Neural cell (in vitro differentiated cells): ENCODE measurements at regions not wholly inside any gene's neighbourhood (a gene's known extent, or its start where the extent isn't known, plus 50 kb on each side); places are given as distances from the start of the nearest gene placed in this dataset.

Experiments
- EP300 ChIP-seq: fragments of 450-650 bp; conservative IDR thresholded peaks from 2 replicates; pipeline ENCODE4 v1.6.1; 2014; ENCODE audit warnings: antibody characterized with exemption, mild to moderate bottlenecking, moderate library complexity; ENCODE audit not compliant: poor library complexity, severe bottlenecking
- EZH2 ChIP-seq: fragments of 200-600, 300-800 bp; shearing (Covaris generic), sonication (generic); IDR thresholded peaks from 2 replicates; pipeline ENCODE4 v1.6.1; 2014; ENCODE audit warnings: antibody characterized with exemption, low read length, borderline replicate concordance, mild to moderate bottlenecking; ENCODE audit not compliant: insufficient read depth, poor library complexity, severe bottlenecking
- MXI1 ChIP-seq: fragments of 450-650 bp; conservative IDR thresholded peaks from 2 replicates; pipeline ENCODE4 v1.6.1; 2014; ENCODE audit warnings: antibody characterized with exemption, mild to moderate bottlenecking; ENCODE audit not compliant: poor library complexity, severe bottlenecking
- POLR2AphosphoS5 ChIP-seq: IDR thresholded peaks from 2 replicates; pipeline ENCODE4 v1.6.1; 2012
- RAD21 ChIP-seq: fragments of 450-650 bp; conservative IDR thresholded peaks from 2 replicates; pipeline ENCODE4 v1.6.1; 2014; ENCODE audit warnings: antibody characterized with exemption, mild to moderate bottlenecking, moderate library complexity
- REST ChIP-seq: IDR thresholded peaks from 2 replicates; pipeline ENCODE4 v1.6.1; 2012; ENCODE audit warnings: borderline replicate concordance
- SMC3 ChIP-seq: fragments of 450-650 bp; conservative IDR thresholded peaks from 2 replicates; pipeline ENCODE4 v1.6.1; 2014; ENCODE audit warnings: antibody characterized with exemption, mild to moderate bottlenecking, moderate library complexity; ENCODE audit not compliant: poor library complexity
- TAF1 ChIP-seq: IDR thresholded peaks from 2 replicates; pipeline ENCODE4 v1.6.1; 2012; ENCODE audit warnings: low read depth
- TF ChIP-seq, protein P1 (sequence below): fragments of 450-650 bp; IDR thresholded peaks from 2 replicates; pipeline ENCODE4 v1.5.1; 2014; ENCODE audit warnings: antibody characterized with exemption, mild to moderate bottlenecking, moderate library complexity; ENCODE audit not compliant: poor library complexity, severe bottlenecking

GRCh38 chr20:61115364-61116065 is 136.5 kb upstream of the CDH4 start:
- TF ChIP-seq, protein P1, sequence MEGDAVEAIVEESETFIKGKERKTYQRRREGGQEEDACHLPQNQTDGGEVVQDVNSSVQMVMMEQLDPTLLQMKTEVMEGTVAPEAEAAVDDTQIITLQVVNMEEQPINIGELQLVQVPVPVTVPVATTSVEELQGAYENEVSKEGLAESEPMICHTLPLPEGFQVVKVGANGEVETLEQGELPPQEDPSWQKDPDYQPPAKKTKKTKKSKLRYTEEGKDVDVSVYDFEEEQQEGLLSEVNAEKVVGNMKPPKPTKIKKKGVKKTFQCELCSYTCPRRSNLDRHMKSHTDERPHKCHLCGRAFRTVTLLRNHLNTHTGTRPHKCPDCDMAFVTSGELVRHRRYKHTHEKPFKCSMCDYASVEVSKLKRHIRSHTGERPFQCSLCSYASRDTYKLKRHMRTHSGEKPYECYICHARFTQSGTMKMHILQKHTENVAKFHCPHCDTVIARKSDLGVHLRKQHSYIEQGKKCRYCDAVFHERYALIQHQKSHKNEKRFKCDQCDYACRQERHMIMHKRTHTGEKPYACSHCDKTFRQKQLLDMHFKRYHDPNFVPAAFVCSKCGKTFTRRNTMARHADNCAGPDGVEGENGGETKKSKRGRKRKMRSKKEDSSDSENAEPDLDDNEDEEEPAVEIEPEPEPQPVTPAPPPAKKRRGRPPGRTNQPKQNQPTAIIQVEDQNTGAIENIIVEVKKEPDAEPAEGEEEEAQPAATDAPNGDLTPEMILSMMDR: no peak
- no peak for TF ChIP-seq SMC3
- no peak for TF ChIP-seq POLR2AphosphoS5
- TF ChIP-seq REST: no peak
- TF ChIP-seq EP300: no peak
- no peak for TF ChIP-seq TAF1
- no peak for TF ChIP-seq EZH2
- no peak for TF ChIP-seq RAD21
- TF ChIP-seq MXI1: no peak
